Stimulated activated naive CD8-positive, alpha-beta T cell treated with anti-CD3 and anti-CD28 coated beads, Interleukin-15, amount 100 ng/mL, for 72 hours (primary cell): ENCODE measurements at regions not wholly inside any gene's neighbourhood (a gene's known extent, or its start where the extent isn't known, plus 50 kb on each side); places are given as distances from the start of the nearest gene placed in this dataset.
"Not testable (repeated sequence)": the region's sequence is repeated elsewhere in the genome, so short reads cannot be mapped to it uniquely, and the experiment has no call there.

Experiments
- ATAC-seq: fragments of 150-1000 bp; cut with Tn5 transposase; 2 replicates; pipeline ENCODE4 v1.10.0; 2021; ENCODE audit warnings: mild to moderate bottlenecking, moderate library complexity
- DNase-seq, 2 donors: peaks; one replicate each; pipeline ENCODE4 v3.0.0; 2021 to 2022
- H3K27ac Mint-ChIP-seq, 2 donors: one replicate each; pipeline ENCODE4 v1.8.0; 2022; ENCODE audit warnings: mild to moderate bottlenecking in 2 of 2, mixed read lengths in 2 of 2, moderate library complexity in 2 of 2
- H3K27me3 Mint-ChIP-seq: one replicate; pipeline ENCODE4 v1.8.0; 2022; ENCODE audit warnings: mixed read lengths
- H3K4me1 Mint-ChIP-seq: one replicate; pipeline ENCODE4 v1.8.0; 2022; ENCODE audit warnings: mild to moderate bottlenecking, mixed read lengths
- H3K4me3 Mint-ChIP-seq, 2 donors: one replicate each; pipeline ENCODE4 v1.8.0; 2022; ENCODE audit warnings: mild to moderate bottlenecking in 2 of 2, mixed read lengths in 2 of 2, moderate library complexity in 1 of 2
- H3K9me3 Mint-ChIP-seq, 2 donors: one replicate each; pipeline ENCODE4 v1.8.0; 2022; ENCODE audit warnings: mixed read lengths in 2 of 2

DNA sequence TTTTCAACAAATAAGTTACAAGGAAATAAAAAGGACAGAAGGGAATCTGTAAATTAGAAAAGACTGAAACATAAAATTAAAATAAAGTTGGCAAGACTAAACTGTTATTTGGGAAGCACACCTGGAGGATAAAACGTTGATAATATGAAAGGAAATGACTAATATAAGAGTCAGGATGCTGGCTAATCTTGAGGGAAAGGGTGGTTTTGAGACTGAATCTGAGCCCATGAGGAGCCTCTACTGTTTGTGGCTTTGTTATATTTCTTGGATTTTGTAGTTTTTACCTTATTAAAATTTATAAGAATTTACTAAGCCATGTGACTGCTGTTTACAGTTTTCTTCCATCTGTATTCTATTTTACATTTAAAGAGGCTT lies 718.0 kb upstream of the SPRY2 start:
- no peaks in the 10 kb centered on the region for H3K27me3 Mint-ChIP-seq
- no peak for ATAC-seq
- no peak for DNase-seq
- no peaks in the 10 kb centered on the region for H3K9me3 Mint-ChIP-seq
- H3K27ac Mint-ChIP-seq, result no peak overlapping the region
- H3K4me1 Mint-ChIP-seq, result no peaks in the 10 kb centered on the region
- H3K4me3 Mint-ChIP-seq, result no peak overlapping the region

DNA sequence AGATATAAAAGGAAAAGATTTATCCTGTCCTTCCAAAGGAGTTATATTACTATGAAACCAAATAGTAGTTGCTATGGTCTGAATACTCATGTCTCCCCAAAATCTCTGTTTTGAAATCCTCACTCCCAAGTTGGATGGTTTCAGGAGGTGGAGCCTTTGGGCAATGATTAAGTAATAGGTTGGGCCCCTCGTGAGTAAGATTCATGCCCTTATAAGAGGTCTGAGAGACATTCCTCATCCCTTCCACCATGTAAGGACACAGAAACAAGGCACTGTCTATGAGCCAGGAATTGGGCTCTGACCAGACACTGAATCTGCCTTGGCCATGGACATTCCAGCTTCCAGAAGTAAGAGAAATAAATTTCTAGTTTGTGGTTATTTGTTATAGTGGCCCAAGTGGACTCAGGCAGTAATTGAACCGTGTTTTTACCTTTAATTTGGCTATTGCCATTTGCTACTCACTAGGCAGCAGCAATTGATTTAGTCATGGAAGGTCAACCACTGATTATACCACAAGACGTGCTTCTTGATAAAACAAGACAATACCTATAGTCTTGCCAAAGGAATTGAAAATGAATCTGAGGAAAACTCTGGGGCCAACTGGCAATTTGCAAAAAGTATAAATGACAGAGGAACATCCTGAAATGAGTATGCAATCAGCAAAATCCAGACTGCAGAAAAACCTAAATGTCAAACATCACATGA lies 717.4 kb upstream of the SPRY2 start:
- Mint-ChIP-seq H3K4me3 (no peak overlapping the region), H3K4me1 (no peaks in the 10 kb centered on the region), H3K9me3 (no peaks in the 10 kb centered on the region), H3K27me3 (no peaks in the 10 kb centered on the region), H3K27ac (no peak overlapping the region)
- DNase-seq (no peak), ATAC-seq (no peak)

DNA sequence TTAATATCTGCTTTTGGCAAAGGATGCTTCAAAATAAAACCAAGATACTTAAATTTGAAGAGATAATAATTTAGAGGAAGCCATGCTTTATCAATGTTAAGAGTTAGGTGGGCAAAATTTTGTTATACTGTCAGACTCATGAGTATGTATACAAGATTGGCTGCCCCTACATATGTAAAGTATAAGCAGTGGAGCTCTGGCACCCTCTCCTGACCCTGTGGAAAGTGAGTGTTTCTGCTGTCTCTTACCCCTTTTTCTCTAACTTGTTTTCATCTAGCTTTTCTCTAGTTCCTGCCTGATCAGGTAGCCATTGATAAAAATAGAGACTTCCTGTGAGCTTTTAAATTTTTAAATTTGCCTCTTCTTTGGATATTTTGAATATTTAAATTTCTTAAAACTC lies 710.9 kb upstream of the SPRY2 start:
- no peak for DNase-seq
- Mint-ChIP-seq H3K27me3 (no peaks in the 10 kb centered on the region), H3K27ac (no peak overlapping the region), H3K4me1 (no peaks in the 10 kb centered on the region), H3K4me3 (no peak overlapping the region), H3K9me3 (no peaks in the 10 kb centered on the region)
- no peak for ATAC-seq

- ATAC-seq (no peak), DNase-seq (no peak)
- no peaks in the 10 kb centered on the region for H3K4me1 Mint-ChIP-seq
- H3K4me3 Mint-ChIP-seq, result no peak overlapping the region
- H3K27me3 Mint-ChIP-seq, result no peaks in the 10 kb centered on the region
- no peak overlapping the region for H3K27ac Mint-ChIP-seq
- no peaks in the 10 kb centered on the region for H3K9me3 Mint-ChIP-seq
Observed at GRCh38 chr13:81048026-81048461, 707.1 kb upstream of the SPRY2 start.

DNA sequence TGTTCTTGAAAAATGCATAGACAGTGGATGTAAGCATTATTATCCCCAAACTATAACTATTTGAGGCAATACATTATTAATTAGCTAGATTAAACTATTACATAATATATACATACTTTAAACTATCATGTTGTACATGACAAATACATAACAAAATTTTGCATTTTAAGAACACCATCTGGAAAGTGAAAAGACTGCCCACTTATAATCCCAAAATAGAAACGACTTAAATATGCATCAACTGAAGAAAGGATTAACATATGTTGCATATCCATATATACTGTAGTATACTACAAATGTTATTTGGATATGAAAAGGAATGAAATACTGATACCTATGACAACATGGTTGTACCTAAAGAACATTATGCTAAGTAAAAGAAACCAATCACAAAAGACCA lies 700.8 kb upstream of the SPRY2 start:
- DNase-seq (no peak), ATAC-seq (no peak)
- no peaks in the 10 kb centered on the region for H3K4me1 Mint-ChIP-seq
- no peak overlapping the region for H3K4me3 Mint-ChIP-seq
- H3K27me3 Mint-ChIP-seq, result no peaks in the 10 kb centered on the region
- peaks cover 0 to 8% of the 10 kb centered on the region in 2 donors for H3K9me3 Mint-ChIP-seq
- H3K27ac Mint-ChIP-seq, result no peak overlapping the region

DNA sequence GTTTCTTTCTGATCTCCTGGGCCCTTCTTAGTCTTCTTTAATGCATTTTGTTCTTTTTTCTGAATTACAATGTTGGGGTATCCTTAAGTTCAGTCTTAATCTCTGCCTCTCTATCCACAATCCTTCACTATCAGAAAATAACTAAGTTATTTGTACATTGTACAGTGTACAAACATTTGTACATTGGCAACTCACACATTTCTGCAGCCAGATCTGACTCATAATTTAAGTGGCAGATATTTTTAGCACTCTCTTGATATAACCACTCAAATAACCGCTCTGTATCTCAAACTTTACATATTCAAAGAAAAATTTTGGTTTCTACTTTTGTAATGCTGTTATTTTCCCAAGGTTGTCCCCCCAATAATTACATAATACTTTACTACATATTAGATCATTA lies 691.1 kb upstream of the SPRY2 start:
- Mint-ChIP-seq H3K27me3 (no peaks in the 10 kb centered on the region), H3K4me3 (no peak overlapping the region), H3K27ac (no peak overlapping the region), H3K9me3 (peaks cover 4 to 6% of the 10 kb centered on the region in 2 donors), H3K4me1 (no peaks in the 10 kb centered on the region)
- ATAC-seq, result no peak
- DNase-seq, result no peak

DNA sequence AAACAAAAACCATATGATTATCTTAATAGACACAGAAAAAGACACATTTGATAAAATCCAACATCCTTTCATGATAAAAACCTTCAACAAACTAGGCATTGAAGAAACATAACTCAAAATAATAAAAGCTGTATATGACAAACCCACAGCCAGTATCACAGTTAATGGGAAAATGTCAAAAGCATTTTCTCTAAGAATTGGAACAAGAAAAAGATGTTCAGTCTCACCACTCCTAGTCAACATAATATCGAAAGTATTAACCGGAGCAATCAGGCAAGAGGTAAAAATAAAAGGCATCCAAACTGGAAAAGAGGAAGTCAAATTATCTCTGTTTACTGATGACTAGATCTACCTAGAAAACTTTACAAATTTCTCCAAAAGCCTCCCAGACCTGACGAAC lies 684.2 kb upstream of the SPRY2 start:
- Mint-ChIP-seq H3K27ac (no peak overlapping the region), H3K4me3 (no peak overlapping the region), H3K9me3 (peaks cover 6 to 13% of the 10 kb centered on the region in 2 donors), H3K4me1 (no peaks in the 10 kb centered on the region), H3K27me3 (no peaks in the 10 kb centered on the region)
- DNase-seq (no peak), ATAC-seq (no peak)

DNA sequence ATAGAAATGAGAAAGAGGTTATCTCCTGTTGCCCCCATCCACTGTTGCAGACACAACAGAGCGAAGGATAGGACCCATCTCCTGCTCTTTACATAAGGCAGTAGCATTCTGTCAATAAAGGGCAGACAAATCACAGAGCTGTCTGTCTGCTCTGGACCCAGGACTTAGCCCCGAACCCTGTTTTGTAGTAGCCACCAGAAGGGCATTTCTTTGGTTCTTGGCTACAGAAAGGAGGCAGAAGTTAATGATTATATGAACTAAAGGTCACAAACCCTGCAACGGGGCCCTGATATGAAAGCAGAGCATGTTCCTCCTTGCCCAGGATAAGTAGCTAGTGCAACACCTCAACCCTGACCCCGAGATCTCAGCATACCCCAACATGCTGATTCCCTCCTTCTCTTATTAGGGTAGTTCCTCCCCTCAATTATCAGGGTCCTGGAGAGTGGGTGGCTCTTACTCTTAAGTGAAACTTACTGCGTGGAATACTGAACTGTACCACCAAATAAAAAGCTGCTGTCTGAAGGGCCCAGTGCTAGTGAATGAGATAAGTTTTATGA lies 680.4 kb upstream of the SPRY2 start:
- H3K27me3 Mint-ChIP-seq, result no peaks in the 10 kb centered on the region
- H3K4me3 Mint-ChIP-seq, result no peak overlapping the region
- peaks cover 0 to 5% of the 10 kb centered on the region in 2 donors for H3K9me3 Mint-ChIP-seq
- ATAC-seq (no peak), DNase-seq (no peak)
- no peaks in the 10 kb centered on the region for H3K4me1 Mint-ChIP-seq
- H3K27ac Mint-ChIP-seq, result no peak overlapping the region

DNA sequence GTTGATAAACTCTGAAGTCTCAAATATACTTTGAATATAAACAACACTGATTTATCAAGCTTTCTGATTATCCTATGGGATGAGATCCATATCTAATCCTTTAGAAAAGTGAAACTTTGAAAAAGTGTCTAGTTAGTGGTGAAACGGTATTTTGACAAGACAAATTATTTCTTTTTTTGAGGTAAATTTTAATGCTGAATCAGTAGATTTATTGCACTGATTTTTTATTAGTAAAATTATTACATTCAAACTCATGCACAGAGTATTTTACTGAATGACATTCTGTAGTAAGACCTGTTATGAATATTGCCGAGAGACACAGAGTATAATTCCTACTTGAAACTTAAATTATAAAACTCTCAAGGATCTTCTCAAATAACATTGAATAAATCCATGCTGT lies 679.1 kb upstream of the SPRY2 start:
- H3K4me3 Mint-ChIP-seq, result no peak overlapping the region
- H3K27me3 Mint-ChIP-seq, result no peaks in the 10 kb centered on the region
- H3K9me3 Mint-ChIP-seq, result peaks cover 0 to 11% of the 10 kb centered on the region in 2 donors
- DNase-seq (no peak), ATAC-seq (no peak)
- H3K27ac Mint-ChIP-seq, result no peak overlapping the region
- H3K4me1 Mint-ChIP-seq, result no peaks in the 10 kb centered on the region

DNA sequence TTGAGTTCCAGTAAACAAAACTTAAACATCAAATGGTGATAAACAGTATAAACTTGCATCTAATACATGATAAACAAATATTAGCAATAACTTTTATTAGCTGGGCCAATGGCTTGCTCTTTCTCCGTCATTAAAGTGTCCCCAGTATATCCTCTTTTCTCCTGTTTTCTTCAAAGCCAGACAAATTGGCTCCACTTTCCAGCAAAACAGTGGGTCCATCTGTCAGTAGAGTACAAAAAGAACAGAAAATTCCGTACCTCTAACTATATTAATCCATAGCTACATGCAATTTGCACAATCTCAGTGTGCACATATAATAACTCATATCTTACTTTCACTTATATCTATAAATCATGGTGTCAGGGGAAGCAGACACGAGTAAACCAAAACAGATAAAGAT lies 678.0 kb upstream of the SPRY2 start:
- no peak for ATAC-seq
- H3K27me3 Mint-ChIP-seq, result no peaks in the 10 kb centered on the region
- peaks cover 0 to 11% of the 10 kb centered on the region in 2 donors for H3K9me3 Mint-ChIP-seq
- no peak overlapping the region for H3K27ac Mint-ChIP-seq
- DNase-seq, result no peak
- H3K4me3 Mint-ChIP-seq, result no peak overlapping the region
- no peaks in the 10 kb centered on the region for H3K4me1 Mint-ChIP-seq

DNA sequence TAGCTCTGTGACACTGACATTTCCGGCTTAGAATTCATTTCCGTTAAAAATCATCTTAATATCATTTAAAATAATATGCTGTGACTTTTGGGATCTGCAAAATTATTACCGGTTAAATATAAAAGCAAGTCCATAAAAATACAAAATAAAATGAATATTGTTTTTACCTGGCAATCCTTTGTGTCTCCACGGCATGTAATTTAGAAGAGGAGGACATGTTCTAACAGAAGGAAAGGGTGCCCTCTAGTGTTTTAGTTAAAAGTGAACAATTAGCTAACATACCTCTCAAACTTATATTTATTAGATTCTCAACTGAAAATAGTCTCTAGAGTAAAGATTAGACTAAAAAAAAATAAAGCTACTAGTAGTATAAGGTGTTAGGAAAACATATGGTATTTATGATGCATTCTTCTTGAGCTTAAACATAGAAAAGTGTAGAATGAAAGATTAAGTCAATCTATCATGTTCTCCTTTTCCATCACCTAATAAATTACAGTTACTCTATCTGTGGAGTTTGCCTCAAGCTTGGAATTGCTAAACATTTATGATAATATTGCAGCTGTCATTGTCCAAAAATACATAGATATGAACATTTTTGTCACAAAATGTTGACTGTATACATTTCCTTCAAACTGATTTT lies 676.7 kb upstream of the SPRY2 start:
- H3K4me1 Mint-ChIP-seq, result no peaks in the 10 kb centered on the region
- H3K27ac Mint-ChIP-seq, result no peak overlapping the region
- H3K4me3 Mint-ChIP-seq, result no peak overlapping the region
- no peak for DNase-seq
- peaks cover 0 to 11% of the 10 kb centered on the region in 2 donors for H3K9me3 Mint-ChIP-seq
- ATAC-seq, result no peak
- no peaks in the 10 kb centered on the region for H3K27me3 Mint-ChIP-seq

DNA sequence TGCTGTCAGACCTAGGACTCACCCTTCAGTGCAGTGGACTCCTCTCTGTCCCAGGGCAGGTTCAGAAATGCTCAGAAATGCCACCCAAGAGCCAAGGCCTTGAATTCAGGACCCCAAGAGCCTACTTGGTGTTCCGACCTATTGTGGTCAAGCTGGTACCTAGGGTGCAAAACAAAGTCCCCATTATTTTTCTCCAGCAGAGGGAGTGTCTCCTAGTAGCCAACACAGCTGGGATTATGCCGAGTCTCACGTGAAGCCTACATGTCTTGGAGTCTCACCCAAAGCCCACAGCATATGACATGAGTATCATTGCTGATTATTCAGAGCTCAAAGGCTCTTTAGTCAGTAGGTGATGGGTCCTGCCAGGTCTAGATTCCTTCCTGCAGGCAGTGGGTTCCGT lies 671.1 kb upstream of the SPRY2 start:
- Mint-ChIP-seq H3K27me3 (no peaks in the 10 kb centered on the region), H3K4me1 (no peaks in the 10 kb centered on the region), H3K27ac (no peak overlapping the region), H3K4me3 (no peak overlapping the region), H3K9me3 (peaks cover 21 to 33% of the 10 kb centered on the region in 2 donors)
- no peak for ATAC-seq
- no peak for DNase-seq

DNA sequence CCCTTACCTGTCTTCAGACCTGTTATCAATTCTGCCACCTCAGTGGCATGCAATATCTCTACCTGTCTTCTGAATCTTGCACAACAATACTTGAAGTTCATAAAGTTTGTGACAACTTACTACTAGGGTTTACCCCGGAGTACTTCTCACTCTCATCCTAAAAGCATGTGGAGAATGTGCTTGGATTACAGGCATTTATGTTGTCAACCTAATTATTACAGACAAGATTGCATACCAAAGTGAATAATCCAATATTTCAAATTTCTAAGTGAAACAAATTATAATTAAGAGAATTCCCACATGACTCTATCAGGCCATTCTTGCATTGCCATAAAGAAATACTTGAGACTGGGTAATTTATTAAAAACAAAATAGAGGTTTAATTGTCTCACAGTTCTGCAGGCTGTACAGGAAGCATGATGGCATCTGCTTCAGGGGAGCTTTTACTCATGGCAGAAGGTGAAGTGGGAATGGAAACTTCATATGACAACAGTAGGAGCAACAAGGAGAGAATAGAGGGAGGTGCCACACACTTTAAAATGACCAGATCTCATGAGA lies 661.0 kb upstream of the SPRY2 start:
- Mint-ChIP-seq H3K4me3 (no peak overlapping the region), H3K27me3 (no peaks in the 10 kb centered on the region), H3K4me1 (no peaks in the 10 kb centered on the region), H3K27ac (no peak overlapping the region), H3K9me3 (peaks cover 4 to 13% of the 10 kb centered on the region in 2 donors)
- ATAC-seq, result no peak
- no peak for DNase-seq

GRCh38 chr13:80998603-80999002 lies 657.7 kb upstream of the SPRY2 start:
- H3K4me3 Mint-ChIP-seq, result not testable (repeated sequence)

DNA sequence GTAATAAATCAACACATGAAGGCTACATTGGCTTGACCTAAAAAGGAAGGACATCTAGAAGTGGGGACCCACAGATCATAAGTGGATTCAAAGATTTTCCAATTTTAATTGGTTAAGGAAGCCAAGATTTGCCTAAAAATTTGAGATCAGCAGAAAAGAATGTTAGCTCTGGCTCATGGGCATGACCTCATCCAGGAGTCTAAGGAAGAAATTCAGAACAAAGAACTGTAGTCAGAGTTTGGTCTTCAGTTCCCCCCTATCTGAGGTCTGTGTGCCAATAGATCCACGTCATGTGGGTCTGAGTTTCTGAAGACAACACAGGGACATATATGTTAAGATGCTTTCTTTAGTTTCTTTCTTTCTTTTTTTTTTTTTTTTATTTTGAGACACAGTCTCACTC lies 648.8 kb upstream of the SPRY2 start:
- Mint-ChIP-seq H3K4me1 (no peaks in the 10 kb centered on the region), H3K27ac (no peak overlapping the region), H3K9me3 (peaks cover 18 to 21% of the 10 kb centered on the region in 2 donors), H3K4me3 (no peak overlapping the region), H3K27me3 (no peaks in the 10 kb centered on the region)
- DNase-seq (no peak), ATAC-seq (no peak)

More at GRCh38 chr13:80998603-80999002, 657.7 kb upstream of the SPRY2 start:
- peaks cover 0 to 24% of the 10 kb centered on the region in 2 donors for H3K9me3 Mint-ChIP-seq
- ATAC-seq, H3K27ac Mint-ChIP-seq, H3K4me1 Mint-ChIP-seq, H3K27me3 Mint-ChIP-seq, DNase-seq: not testable (repeated sequence)

DNA sequence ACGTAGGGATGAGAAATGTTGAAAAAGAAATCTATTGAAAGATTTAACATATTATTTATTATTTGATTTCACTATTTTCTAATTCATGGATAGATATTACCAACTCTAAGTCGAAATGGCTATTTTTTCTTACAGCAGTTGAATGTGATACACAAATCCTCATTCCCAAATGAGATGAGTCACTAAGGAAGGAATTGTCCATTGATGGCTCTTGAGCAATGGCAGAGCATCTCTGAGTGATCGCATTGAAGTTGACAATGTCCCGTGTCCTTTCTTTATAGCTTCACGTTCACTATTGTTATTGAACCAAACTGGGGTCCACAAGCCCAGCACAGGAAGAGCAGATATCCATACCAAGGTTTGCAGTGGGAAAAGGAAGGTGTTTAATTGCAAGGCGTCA lies 648.3 kb upstream of the SPRY2 start:
- H3K4me3 Mint-ChIP-seq, result no peak overlapping the region
- no peaks in the 10 kb centered on the region for H3K4me1 Mint-ChIP-seq
- ATAC-seq (no peak), DNase-seq (no peak)
- no peaks in the 10 kb centered on the region for H3K27me3 Mint-ChIP-seq
- no peak overlapping the region for H3K27ac Mint-ChIP-seq
- peaks cover 21% of the 10 kb centered on the region in 2 donors for H3K9me3 Mint-ChIP-seq
